Peyer's patch (tissue), 4 donors: ENCODE measurements at regions not wholly inside any gene's neighbourhood (a gene's known extent, or its start where the extent isn't known, plus 50 kb on each side); places are given as distances from the start of the nearest gene placed in this dataset.
"Not testable (repeated sequence)": the region's sequence is repeated elsewhere in the genome, so short reads cannot be mapped to it uniquely, and the experiment has no call there.

ENCODE experiments used
- DNase-seq, 3 donors: peaks; one replicate each; pipeline ENCODE4 v3.0.0-alpha.2; 2017 to 2019
- H3K27ac ChIP-seq, 4 donors: fragments of 200-600 bp; sonication (generic); one replicate each; pipeline ENCODE4 v1.5.1; 2016 to 2019
- H3K27me3 ChIP-seq, 2 donors: fragments of 200-600 bp; sonication (generic); one replicate each; pipeline ENCODE4 v1.5.1; 2019
- H3K36me3 ChIP-seq, 3 donors: fragments of 200-600 bp; sonication (generic); one replicate each; pipeline ENCODE4 v1.5.1; 2016 to 2019
- H3K4me1 ChIP-seq, 4 donors: fragments of 200-600 bp; sonication (generic); one replicate each; pipeline ENCODE4 v1.5.1; 2016 to 2019
- H3K4me3 ChIP-seq, 4 donors: fragments of 200-600 bp; sonication (generic); 1 replicate in 3 of 4; 2 replicates in 1 of 4; pipeline ENCODE4 v1.5.1; 2016 to 2019; ENCODE audit warnings: mild to moderate bottlenecking in 1 of 4
- H3K9me3 ChIP-seq, 4 donors: fragments of 200-600 bp; sonication (generic); one replicate each; pipeline ENCODE4 v1.5.1; 2016 to 2019; ENCODE audit warnings: mild to moderate bottlenecking in 1 of 4
- CTCF ChIP-seq, 6 experiments: fragments of 450-650 bp in 4 of 6; fragments of 200-600 bp in 2 of 6; sonication (generic) in 1 of 6; IDR thresholded peaks; one replicate each; pipeline ENCODE4 v1.5.1; 2017 to 2019; ENCODE audit warnings: antibody characterized with exemption in 6 of 6, mild to moderate bottlenecking in 3 of 6, moderate library complexity in 1 of 6
- POLR2A ChIP-seq, 2 donors: fragments of 450-650 bp; IDR thresholded peaks; one replicate each; pipeline ENCODE4 v1.5.1; 2017; ENCODE audit warnings: antibody characterized with exemption in 2 of 2, mild to moderate bottlenecking in 2 of 2, moderate library complexity in 2 of 2

- TF ChIP-seq CTCF (IDR thresholded peaks at IDR 0.05) (no peak), POLR2A (IDR thresholded peaks at IDR 0.05) (no peak)
- H3K4me1 ChIP-seq: no peaks in the 10 kb centered on the region
- H3K27ac ChIP-seq: no peak overlapping the region
- DNase-seq: no peak
- H3K36me3 ChIP-seq: no peaks in the 10 kb centered on the region
- H3K4me3 ChIP-seq: no peak overlapping the region
- H3K9me3 ChIP-seq: no peaks in the 10 kb centered on the region
- no peaks in the 10 kb centered on the region for H3K27me3 ChIP-seq
These were observed 417.7 kb downstream of the TMEM121 start for GRCh38 chr14:105943973-105944602.

GRCh38 chr14:105944632-105945610 lies 418.5 kb downstream of the TMEM121 start:
- TF ChIP-seq POLR2A (IDR thresholded peaks at IDR 0.05): no peak
- TF ChIP-seq CTCF (IDR thresholded peaks at IDR 0.05): peak; percentile 44 to 83 (median 76)
- Histone ChIP-seq H3K36me3 (no peaks in the 10 kb centered on the region), H3K4me3 (no peak overlapping the region), H3K9me3 (no peaks in the 10 kb centered on the region), H3K4me1 (no peaks in the 10 kb centered on the region), H3K27me3 (no peaks in the 10 kb centered on the region), H3K27ac (no peak overlapping the region)
- peak; percentile 71 to 88 (median 78) for DNase-seq

- H3K27ac ChIP-seq: no peak overlapping the region
- DNase-seq: no peak
- no peaks in the 10 kb centered on the region for H3K27me3 ChIP-seq
- H3K36me3 ChIP-seq: no peaks in the 10 kb centered on the region
- no peak overlapping the region for H3K4me3 ChIP-seq
- H3K4me1 ChIP-seq: no peaks in the 10 kb centered on the region
- TF ChIP-seq CTCF (IDR thresholded peaks at IDR 0.05) (peak in 1 of 6 experiments; percentile 7), POLR2A (IDR thresholded peaks at IDR 0.05) (no peak)
- no peaks in the 10 kb centered on the region for H3K9me3 ChIP-seq
These were observed 419.5 kb downstream of the TMEM121 start for GRCh38 chr14:105945896-105946295.

- no peaks in the 10 kb centered on the region for H3K36me3 ChIP-seq
- TF ChIP-seq CTCF (IDR thresholded peaks at IDR 0.05): no peak
- TF ChIP-seq POLR2A (IDR thresholded peaks at IDR 0.05): no peak
These were observed 421.2 kb downstream of the TMEM121 start for GRCh38 chr14:105947599-105947998.

GRCh38 chr14:105948955-105949354 lies 422.6 kb downstream of the TMEM121 start:
- not testable (repeated sequence) for H3K27me3 ChIP-seq, H3K4me3 ChIP-seq, H3K27ac ChIP-seq, H3K36me3 ChIP-seq, H3K9me3 ChIP-seq, H3K4me1 ChIP-seq
- DNase-seq: peak in 1 of 3 donors; percentile 29

More at GRCh38 chr14:105947599-105947998, 421.2 kb downstream of the TMEM121 start:
- no peaks in the 10 kb centered on the region for H3K9me3 ChIP-seq
- no peak overlapping the region for H3K4me3 ChIP-seq
- H3K4me1 ChIP-seq: no peaks in the 10 kb centered on the region
- no peaks in the 10 kb centered on the region for H3K27me3 ChIP-seq
- H3K27ac ChIP-seq: no peak overlapping the region
- no peak for DNase-seq

GRCh38 chr14:105950364-105950892 lies 424.0 kb downstream of the TMEM121 start:
- not testable (repeated sequence) for H3K9me3 ChIP-seq, H3K27ac ChIP-seq, H3K36me3 ChIP-seq, H3K4me1 ChIP-seq, H3K27me3 ChIP-seq, H3K4me3 ChIP-seq
- peak in 1 of 3 donors; percentile 33 for DNase-seq
